ENCODE measurements at regions not wholly inside any gene's neighbourhood (a gene's known extent, or its start where the extent isn't known, plus 50 kb on each side); places are given as distances from the start of the nearest gene placed in this dataset.
"Not testable (repeated sequence)": the region's sequence is repeated elsewhere in the genome, so short reads cannot be mapped to it uniquely, and the experiment has no call there.

DNA sequence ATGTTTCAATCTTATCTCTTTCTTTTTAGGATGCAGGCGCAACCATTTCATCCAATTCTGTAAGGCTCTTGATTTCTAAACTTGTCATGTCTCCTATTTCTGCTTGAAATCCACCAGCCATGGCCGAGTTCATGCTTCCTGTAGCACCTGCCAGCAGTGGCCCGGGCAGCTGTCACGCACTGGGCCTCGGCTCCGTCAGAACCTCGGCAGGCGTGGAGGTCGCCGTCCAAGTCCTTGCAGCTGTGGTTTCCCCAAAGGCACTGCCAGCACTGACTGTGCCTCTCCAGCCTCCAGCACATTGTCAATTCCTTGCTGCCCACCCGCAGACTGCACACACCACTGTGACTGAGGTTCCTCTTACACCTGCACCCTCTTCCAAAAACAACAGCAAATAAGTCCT is 188.7 kb upstream of the SALL3 start:
- no peak for DNase-seq (ENCODE audit: low spot score)

DNA sequence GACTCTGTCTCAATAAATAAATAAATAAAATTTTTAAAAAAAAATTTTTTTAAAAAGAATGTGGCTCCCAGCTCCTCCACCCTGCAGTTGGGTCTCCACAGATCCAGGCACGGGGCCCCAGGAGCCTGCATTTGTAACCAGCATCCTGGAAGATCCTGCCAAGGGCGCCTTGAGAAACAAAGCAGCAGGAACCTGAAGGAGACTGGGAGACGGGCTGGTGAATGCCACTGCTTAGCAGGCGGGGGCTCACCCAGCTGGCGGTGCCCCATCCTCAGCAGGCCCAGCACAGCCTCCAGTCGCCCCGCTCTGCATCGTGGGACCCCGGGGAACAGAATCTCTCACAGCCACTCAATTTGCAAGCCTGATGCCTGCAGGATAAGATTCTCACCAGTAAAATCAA is 187.5 kb upstream of the SALL3 start:
- DNase-seq (ENCODE audit: low spot score) = no peak

DNA sequence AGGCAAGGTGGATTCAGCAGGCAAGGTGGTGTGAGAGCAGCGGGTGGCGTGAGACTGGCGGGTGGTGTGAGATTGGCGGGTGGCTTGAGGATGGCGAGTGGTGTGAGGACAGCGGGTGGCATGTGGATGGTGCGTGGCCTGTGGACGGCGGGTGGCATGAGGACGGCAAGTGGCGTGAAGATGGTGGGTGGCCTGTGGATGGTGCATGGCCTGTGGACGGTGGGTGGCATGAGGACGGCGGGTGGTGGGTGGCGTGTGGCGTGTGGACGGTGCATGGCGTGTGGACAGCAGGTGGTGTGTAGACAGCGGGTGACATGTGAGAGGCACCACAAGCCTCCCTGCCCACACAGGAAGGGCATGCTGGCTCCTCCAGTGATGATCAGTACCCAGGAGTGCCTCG is 186.9 kb upstream of the SALL3 start:
- DNase-seq (ENCODE audit: low spot score) = no peak

DNA sequence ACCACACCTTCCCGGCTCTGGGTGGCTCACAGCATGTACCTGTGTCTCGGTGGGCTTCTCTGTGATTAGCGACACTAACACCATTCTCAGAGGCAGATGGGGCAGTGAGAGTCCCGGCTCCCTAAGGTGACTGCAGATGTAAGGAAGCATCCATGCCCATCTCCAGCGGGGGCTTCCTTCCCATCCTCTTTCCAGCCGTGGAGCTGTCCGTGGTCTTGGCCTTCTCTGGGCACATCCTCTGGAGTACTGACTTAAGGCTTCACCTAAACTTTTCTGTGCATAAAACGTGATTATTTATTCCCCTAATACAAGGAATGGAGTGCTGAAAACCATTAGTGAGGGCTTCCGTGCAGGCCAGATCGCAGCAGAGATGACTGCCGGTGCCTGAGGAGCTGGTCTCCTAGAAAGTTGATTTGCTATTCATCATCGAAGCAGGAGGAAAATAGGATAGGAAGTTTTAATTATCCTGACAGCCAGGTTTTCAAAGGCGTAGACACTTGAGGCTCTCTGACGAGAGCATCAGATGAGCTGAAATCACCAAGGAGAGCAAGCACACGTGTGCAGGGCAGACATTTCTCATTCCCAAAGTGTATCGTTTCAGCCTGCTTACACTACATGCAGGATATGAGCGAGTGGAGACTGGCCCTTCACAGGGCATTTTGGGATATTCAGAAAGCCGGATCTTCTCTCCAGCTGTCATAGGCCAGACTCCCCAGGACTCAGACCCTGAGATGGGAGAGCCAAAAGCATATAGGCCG is 186.1 kb upstream of the SALL3 start:
- no peak for DNase-seq (ENCODE audit: low spot score)

GRCh38 chr18:78794071-78794430 is 185.6 kb upstream of the SALL3 start:
- DNase-seq (ENCODE audit: low spot score) = no peak

DNA sequence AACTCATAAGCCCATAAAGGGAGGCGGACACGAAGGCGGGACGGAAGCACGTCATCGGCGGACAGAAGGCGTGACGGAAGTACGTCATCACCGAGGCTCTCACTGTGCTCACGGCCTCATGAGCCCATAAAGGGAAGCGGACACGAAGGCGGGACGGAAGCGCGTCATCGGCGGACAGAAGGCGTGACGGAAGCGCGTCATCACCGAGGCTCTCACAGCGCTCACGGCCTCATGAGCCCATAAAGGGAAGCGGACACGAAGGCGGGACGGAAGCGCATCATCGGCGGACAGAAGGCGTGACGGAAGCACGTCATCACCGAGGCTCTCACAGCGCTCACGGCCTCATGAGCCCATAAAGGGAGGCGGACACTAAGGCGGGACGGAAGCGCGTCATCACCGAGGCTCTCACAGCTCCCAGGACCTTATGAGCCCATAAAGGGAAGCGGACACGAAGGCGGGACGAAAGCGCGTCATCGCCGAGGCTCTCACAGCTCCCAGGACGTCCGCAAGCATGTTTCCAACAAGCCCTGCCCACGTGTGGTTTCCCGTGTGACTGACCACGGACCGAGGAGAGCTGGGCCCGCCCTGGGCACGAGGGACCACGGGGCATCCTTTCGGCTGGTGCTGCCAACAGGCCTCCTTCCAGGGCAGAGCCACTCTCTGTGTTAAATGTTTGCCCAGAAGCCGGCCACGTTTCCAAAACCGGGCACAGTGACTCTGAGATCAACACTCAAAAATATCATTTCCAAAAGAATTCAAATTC is 182.7 kb upstream of the SALL3 start:
- no peak for DNase-seq (ENCODE audit: low spot score)

DNA sequence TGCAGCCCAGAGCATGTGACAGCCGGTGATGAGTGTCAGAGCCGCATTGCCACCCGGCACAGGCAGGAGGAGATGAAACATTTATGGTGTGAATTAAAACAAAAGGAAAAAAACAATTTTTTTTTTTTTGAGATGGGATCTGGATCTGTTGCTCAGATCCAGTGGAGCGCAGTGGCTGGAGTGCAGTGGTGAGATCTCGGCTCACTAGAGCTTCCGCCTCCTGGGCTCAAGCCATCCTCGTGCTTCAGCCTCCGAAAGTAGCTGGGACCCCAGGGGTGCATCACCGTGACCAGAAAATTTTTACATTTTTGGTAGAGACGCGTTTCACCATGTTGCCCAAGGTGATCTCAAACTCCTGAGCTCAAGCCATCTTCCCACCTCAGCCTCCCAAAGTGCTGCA is 182.1 kb upstream of the SALL3 start:
- no peak for DNase-seq (ENCODE audit: low spot score)

- DNase-seq (ENCODE audit: low spot score) = no peak
Observed at GRCh38 chr18:78798402-78799175, 181.0 kb upstream of the SALL3 start.

DNA sequence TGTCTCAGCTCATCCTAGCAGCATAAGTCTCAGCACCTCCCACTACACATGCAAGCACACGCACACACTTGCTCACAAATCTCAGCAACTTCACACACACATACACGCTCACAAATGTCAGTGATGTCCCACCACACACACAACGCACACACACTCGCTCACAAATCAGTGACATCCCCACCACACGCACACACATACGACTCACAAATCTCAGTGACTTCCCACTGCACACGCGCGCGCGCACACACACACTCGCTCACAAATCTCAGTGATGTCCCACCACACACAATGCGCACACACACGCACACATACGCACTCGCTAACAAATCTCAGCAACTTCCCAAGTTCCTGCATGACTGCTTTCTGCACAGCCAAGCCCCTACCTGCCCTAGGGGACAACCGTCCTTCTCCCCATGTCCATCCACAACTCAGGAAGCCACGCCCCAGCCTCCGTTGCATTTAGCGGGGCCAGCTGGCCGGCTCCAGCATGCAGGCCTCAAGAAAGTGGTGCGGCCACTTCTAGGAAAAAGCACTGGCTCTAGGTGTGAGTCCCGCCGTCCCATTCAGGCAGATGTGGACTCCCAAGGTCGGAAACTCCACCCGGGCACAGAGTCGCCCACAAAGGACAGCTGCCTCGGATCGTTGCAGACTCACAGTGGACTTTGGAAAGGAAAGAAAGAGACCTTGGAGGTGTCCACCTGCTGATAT is 180.1 kb upstream of the SALL3 start:
- DNase-seq (ENCODE audit: low spot score) = no peak

- not testable (repeated sequence) for DNase-seq (ENCODE audit: low spot score)
Observed at GRCh38 chr18:78800102-78800851, 179.3 kb upstream of the SALL3 start.

GRCh38 chr18:78801011-78801410 is 178.6 kb upstream of the SALL3 start:
- DNase-seq (ENCODE audit: low spot score) = no peak

DNA sequence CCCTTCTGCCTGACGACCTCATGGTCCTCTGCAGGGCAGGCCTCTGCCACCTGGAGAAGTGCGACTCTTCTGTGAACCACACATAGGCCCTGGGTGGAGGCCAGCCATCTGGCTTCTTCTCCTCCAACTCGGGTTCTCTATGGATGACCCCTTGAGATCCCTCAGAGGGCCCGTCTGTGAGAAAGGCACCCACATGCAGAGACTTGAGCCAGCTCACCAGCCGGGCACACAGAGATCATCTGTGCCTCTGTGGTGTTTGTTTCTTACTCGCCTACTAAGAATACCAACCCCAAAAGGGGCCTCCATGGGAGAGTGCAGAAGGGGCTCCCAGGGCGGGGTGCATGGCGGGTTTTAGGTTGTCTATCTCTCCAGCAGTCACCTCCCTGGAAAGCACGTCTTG is 176.5 kb upstream of the SALL3 start:
- DNase-seq (ENCODE audit: low spot score) = no peak

- no peak for DNase-seq (ENCODE audit: low spot score)
Observed at GRCh38 chr18:78804206-78805030, 175.2 kb upstream of the SALL3 start.

DNA sequence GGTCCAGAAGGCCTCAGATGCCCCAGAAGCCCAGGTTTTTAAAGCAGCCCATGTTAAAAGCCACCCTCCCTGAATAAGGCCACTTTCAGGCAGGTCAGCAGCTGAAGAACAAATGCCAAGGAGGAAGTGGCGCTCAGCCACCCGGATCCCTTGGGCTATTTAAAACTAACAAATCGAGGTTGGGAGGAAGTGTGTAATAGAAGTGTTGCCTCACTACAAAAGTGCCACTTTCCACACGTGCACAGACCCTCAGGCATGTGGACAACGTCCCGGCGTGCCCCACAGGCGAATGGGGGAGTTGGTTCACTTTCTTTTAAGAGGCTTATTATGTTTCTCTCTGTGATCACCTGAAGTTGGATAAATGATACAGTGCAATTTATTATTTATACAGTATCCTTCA is 173.8 kb upstream of the SALL3 start:
- no peak for DNase-seq (ENCODE audit: low spot score)

DNA sequence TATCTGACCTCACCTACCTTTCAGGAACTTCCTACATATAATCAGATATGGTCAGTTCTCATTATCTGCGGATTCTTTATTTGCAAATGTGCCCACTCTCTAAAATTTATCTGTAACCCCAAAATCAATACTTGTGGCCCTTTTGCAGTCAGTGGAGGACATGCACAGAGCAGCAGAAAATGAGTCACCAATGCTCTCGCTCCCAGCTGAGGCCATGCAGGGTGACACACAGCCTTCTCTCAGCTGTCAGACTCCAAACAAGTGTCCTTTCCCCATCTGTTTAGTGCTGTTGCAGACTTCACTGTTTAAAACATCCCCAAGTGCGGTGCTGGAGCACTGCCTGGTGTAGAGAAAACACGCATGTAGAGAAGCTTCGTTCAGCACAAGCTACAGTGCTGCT is 171.9 kb upstream of the SALL3 start:
- no peak for DNase-seq (ENCODE audit: low spot score)

DNA sequence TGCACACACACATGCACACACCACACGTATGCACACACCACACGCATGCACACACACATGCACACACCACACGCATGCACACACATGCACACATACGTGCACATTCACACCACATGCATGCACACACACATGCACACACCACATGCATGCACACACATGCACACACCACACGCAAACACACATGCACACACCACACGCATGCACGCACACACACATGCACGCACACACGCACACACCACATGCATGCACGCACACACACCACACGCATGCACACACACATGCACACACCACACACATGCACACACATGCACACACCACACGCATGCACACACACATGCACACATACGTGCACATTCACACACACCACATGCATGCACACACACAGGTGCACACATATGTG is 169.8 kb upstream of the SALL3 start:
- DNase-seq (ENCODE audit: low spot score) = no peak

DNA sequence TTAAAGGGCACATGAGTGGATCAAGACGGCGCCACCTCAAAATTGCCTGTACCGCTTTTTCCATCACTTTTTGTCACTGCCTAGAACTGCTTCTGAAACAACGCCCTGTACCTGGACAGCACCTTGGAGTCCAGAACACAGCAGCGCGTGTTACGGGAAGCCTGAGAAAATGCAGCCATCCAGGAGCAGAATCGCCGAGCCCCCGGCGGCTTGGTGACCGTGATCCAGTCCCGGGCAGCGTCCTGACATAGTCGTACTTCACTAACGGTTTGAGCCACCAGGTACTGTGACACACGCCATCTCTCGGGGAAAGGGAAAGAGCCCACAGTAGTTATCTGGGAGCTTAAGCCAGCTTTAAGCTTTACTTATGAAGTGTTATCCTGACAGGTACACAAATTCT is 168.9 kb upstream of the SALL3 start:
- no peak for DNase-seq (ENCODE audit: low spot score)

- no peak for DNase-seq (ENCODE audit: low spot score)
Observed at GRCh38 chr18:78812067-78812466, 167.6 kb upstream of the SALL3 start.

DNA sequence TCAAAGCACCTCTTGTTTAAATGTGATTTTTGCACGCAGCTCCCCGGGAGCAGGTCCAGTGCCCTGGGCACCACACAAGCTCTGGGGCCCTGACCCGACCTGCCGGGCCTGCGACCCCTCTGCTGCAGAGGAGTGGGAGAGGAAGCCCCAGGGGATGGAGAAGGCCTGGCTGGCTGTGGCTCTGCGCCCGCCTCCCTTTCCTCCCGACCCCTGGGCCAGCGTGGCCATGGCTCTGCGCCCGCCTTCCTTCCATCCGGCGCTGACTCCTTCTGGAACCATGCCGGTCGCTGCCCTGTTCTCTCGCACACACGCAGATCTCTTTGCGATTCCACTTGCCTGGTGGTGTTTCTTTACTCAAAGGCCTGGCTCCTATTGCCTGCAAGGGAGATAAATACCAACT is 166.5 kb upstream of the SALL3 start:
- no peak for DNase-seq (ENCODE audit: low spot score)

GRCh38 chr18:78813936-78814710 is 165.5 kb upstream of the SALL3 start:
- no peak for DNase-seq (ENCODE audit: low spot score)
